ENCODE measurements at regions not wholly inside any gene's neighbourhood (a gene's known extent, or its start where the extent isn't known, plus 50 kb on each side); places are given as distances from the start of the nearest gene placed in this dataset.

DNA sequence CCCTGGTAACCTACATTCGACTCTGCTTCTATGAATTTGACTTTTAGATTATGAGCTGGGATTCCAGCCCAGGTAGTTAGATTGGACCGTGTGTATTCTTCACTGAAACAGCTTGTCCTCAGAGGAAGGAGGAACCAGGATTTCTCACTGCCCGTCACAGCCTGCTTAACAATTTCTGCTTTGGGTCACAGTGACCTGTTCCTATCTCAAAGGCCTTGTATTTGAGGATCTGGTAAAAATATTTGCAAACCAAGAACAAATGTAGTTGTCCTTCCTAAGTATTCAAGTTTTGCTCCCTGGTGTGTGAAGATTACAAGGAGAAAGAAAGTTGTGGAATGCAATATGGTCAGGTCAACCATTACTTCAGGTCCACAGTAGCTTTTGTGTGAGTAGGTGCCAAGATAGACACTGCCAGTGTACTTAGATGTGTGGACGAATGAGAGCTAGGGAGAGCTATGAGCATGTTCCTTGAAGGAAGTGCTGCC is 55.1 kb downstream of the KIF4B start:
- DNase-seq (ENCODE audit: missing footprints) (no peak), ATAC-seq (no peak)
- intact Hi-C loops (cut with DNase I): no loop called here

DNA sequence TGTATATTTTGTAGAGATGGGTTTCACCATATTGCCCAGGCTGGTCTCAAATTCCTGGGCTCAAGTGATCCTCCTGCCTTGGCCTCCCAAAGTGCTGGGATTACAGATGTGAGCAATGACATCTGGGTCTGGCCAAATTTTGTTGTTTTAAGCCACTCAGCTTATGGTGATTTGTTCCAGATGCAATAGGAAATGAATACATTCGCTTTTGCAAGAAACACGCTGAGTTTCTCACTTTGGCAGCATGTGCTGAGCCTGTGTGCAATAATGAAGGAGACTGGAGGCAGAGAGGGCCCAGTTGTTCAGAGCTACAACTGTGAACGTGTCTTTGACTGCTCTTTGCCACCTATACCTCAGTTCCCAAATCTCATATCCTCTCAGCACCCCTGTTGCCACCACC is 56.4 kb downstream of the KIF4B start:
- ATAC-seq: no peak
- intact Hi-C loops (cut with DNase I): no loop called here
- DNase-seq (ENCODE audit: missing footprints): no peak

DNA sequence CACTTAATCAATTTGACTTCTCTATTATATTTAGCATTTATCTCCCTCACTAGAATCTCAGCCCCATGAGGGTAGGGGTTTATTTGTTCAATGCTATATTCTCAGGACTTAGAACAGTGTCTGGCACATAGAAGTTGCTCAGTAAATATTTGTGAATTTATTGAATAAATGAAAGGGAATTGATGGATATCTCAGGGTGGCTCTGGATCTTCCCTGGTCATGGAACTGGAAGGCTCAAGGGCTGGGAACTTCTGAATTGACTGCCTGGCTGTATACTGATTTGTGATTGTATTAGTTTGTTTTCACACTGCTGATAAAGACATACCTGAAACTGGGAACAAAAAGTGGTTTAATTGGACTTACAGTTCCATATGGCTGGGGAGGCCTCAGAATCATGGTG is 57.2 kb downstream of the KIF4B start:
- intact Hi-C loops (cut with DNase I): no loop called here
- DNase-seq (ENCODE audit: missing footprints) (no peak), ATAC-seq (no peak)

DNA sequence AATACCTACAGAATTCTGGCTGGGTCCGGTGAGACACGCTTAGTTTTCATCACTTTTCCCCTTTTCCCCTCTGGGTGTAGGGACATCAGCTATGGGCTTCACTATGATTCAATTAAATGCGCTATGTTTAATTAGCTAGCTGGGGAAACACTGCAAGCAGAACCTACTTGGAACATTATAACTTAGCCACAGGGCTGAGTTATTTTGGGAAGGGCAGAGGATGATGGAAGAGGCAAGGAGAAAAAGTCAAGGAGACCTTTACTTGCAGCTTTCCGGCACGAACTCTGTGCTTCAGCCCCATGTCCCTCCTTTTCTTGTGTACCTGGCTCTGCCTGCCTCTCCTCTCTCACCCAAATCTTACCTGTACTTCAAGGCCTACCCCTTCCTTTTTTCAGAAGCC is 62.8 kb downstream of the KIF4B start:
- intact Hi-C loops (cut with DNase I): no loop called here
- ATAC-seq (no peak), DNase-seq (ENCODE audit: missing footprints) (no peak)

DNA sequence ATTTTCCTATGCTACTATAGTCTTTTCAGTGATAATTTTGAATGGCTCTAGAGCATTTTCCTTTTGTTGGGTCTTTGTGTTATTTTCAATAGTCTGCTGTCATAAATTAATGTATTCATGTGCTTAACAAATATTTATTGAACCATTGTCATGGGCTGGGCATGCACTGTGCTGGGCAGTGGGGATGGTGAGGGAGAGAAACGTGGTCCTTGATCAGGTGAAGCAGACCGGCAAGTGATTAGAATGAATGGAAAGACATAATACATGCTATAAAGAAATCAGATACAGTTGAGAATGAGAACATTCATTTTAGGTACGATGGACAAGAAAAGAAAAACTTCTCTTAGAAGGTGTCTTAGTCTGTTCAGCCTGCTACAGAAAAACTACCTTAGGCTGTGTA is 66.1 kb downstream of the KIF4B start:
- ATAC-seq (no peak), DNase-seq (ENCODE audit: missing footprints) (no peak)
- intact Hi-C loops (cut with DNase I): no loop called here

DNA sequence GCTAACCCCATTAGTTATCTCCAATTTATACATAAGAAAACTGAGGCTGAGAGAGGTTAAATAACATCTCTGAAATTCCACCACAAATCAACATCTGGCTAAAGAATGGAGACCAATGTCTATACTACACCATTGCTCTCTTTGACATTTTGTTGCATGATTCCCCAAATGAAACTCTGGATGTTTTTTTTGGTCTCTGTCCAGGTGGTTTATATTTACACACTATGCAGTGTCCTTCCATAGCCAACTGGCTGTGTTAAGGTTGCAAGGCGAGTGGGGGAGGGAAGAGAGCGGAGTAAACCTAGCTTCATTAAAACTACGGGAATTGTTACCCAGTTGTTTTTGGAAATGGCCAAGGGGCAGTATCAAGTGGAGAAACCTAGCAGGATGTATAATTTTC is 67.2 kb downstream of the KIF4B start:
- ATAC-seq (no peak), DNase-seq (ENCODE audit: missing footprints) (no peak)
- intact Hi-C loops (cut with DNase I): no loop called here

DNA sequence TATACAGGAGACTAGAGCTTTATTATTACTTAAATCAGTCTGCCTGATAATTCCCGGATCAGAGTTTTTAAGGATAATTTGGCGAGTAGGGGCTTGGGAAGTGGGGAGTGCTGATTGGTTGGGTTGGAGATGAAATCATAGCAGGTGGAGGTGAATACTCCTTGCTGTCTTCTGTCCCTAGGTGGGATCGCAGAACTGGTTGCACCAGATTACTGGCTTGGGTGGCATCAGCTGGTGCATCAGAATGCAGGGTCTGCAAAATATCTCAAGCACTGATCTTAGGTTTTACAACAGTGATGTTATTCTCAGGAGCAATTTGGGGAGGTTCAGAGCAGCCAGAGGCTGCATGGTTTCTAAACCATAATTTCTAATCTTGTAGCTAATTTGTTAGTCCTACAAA is 68.1 kb downstream of the KIF4B start:
- ATAC-seq (no peak), DNase-seq (ENCODE audit: missing footprints) (no peak)
- intact Hi-C loops (cut with DNase I): no loop called here

DNA sequence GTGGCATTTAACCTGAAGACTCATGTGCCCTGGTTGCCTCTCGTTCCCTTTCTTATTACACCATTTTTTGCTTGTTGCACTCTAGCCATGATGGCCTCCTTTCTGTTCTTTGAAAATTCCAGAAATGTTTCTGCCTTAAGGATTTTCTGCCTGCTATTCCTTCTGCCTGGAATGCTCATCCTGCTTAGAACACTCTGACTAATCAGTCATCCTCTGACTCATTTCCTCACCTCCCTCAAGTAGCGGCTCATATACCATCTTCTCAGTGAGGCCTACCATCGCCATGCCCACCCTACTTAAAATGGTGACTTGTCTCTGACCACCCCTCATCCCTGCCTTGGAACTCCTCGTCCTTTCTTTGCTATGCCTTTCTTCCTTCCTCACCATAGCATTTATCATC is 68.8 kb downstream of the KIF4B start:
- no peak for ATAC-seq
- intact Hi-C loops (cut with DNase I): no loop called here
- DNase-seq (ENCODE audit: missing footprints): no peak

DNA sequence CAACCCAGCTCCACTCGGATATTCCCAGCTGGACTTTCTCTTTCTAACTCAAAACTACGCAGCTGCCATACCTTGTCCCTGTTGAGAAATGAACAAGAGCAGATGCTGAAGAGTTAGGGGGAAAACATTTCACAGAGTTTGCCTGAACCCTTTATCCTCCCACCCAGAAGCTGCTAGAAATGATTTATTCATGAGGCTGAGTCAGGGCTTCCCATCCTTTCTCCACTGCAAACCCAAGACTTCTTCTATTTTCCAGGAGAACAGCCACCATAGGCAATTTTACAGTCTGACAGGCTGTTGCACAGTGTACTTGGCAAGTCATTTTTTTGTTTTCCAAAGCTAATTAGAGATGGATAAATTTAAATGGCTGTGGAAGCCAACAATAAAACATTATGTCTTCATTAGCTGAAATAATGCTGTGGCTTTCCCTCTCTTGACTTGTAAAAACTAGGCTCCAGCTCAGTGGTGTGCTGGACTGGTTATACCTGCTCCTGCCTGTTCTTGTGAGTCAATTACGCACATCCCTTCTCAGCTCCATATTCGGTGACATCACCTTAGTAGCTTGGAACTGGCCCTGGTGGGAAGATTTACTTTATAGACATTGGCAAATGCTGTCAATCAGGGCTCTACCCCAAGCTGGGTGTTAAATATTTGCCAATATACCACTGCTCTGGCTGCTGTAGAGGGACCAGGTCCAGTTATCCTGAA is 71.9 kb downstream of the KIF4B start:
- no peak for DNase-seq (ENCODE audit: missing footprints)
- ATAC-seq: no peak
- intact Hi-C loops (cut with DNase I): no loop called here

DNA sequence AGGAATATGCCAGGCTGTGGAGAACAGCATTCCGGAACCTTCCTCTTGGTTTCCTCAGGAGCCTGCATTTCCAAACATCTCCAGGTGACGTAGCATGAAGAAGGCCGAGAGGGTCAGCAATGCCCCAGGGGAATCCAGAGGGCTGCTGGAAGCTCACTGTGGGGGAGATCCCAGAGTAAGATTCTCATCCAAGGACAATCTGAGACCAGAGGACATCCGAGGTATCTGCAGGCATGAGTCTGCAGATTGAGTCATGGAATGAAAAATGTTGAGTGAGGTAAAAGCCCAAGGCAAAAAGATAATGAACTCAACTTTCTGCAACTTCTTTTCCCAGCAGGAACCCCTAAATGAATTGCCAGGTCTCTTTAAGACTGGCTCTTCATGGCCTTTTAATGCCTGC is 73.5 kb downstream of the KIF4B start:
- intact Hi-C loops (cut with DNase I): no loop called here
- DNase-seq (ENCODE audit: missing footprints) (no peak), ATAC-seq (no peak)

DNA sequence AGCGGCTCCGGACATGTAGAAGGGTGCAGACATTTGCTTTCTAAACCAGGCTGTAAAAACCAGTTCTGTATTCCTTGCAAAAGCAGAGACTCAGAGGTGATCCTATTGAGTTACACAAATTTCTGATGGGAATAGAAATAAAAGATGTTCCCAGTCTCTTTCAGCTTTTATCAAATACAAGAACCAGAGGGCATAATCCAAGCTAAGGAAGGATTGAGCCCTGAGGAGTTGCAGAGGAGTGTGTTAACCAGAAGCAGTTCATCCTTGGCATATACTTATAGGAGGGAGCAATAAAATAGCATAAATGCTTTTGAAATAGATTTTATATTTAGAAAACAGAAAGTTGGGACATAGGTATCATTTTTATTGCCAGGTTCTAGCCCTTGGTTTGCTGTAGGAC is 75.3 kb downstream of the KIF4B start:
- no peak for ATAC-seq
- intact Hi-C loops (cut with DNase I): no loop called here
- DNase-seq (ENCODE audit: missing footprints): no peak

DNA sequence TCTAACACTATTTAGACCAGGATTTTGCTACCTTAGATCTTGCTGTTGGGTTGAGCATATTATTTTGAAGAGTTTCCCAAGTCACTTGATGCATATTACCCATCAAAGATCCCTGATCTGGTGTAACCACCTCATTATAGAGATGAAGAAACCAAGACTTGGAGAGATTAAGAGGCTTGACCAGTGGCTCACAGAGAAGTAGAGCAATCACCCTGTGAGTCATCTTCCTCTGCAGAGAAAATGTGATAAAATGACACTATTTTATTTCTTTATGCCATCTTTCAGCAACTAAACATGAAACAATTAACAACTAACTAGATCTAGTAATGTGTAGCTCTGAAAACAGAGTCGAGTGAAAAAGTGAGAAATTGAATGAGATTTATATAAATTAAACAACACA is 76.1 kb downstream of the KIF4B start:
- intact Hi-C loops (cut with DNase I): loop anchor here (2.0 to 5.0 kb wide), 3 partner anchors 37 to 393 kb away; no protein-coding TSS in a partner anchor
- no peak for ATAC-seq
- DNase-seq (ENCODE audit: missing footprints): no peak

DNA sequence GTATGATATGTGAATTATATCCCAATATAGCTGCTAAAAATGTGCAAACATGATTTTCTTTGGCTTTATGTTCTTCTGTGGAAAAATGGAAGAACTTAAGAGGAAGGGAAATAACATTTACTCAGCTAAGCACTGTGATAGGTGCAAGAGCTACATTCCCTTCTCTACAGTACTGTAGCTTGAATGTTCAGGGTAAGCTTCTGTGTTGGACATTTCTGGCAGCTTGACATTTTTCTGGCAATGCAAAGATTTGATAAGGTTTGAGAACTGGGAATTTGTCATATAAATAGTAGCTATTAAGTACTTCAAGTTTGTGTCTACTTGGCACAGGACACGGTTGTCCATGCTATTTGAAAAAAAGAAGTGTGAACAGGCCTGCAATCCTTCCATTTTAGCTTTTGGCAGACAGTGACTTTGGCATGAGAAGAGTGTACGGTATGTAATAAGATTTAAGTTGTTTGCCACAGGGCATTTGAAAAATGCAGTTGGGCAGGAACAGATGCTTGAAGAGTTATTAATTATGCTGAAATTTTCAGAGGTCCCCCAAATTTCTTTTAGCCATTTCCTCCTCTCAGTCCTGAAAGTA is 77.6 kb downstream of the KIF4B start:
- ATAC-seq: peak; percentile 80
- DNase-seq (ENCODE audit: missing footprints): no peak
- intact Hi-C loops (cut with DNase I): loop anchor here (1.0 to 5.0 kb wide), 4 partner anchors 39 to 391 kb away; no protein-coding TSS in a partner anchor

DNA sequence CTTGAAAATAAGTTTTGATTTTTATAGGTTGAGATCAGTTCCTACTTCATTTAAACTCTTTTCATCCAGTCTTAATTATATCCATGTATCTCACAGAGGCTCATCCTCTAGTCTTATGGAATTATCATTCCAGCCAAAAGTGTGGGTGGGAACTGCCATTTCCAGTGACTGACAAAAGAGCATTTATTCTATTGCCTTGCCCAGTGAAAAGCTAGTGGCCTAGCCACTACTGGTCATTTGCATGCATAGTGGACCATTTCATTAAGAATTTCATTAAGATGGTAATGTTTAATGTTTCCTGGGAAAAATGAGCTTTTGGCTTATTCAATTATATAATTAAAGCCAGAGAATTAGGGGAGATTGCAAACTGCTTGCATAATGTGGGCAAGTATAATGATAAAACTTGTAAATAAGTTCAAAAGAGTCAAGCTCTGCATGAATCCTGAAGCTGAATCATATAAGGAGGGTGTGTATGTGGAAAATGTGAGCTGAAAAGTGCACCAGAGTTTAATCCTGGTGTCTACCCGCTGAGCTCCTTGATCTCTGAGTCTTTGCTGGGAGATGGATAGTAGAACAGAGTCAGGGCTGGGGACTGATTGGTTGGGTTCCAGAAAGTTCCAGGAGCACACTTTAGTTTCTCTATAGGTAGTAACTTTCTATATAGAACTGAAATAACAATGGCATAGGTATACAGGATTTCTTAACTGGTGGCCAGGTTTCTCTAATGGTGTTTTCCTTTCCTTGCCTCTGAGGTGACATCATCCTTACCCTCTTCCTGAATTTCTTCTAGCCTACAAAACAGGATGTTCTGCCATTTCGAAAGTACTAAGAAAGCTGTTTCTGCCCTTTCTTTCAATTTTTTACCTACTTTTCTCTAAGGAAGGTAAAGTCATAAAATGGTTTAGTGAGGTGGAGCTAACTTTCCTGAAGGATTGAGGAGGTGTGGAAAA is 78.5 kb downstream of the KIF4B start:
- intact Hi-C loops (cut with DNase I): loop anchor here (1.0 to 5.0 kb wide), 4 partner anchors 40 to 390 kb away; no protein-coding TSS in a partner anchor
- DNase-seq (ENCODE audit: missing footprints): no peak
- no peak for ATAC-seq

DNA sequence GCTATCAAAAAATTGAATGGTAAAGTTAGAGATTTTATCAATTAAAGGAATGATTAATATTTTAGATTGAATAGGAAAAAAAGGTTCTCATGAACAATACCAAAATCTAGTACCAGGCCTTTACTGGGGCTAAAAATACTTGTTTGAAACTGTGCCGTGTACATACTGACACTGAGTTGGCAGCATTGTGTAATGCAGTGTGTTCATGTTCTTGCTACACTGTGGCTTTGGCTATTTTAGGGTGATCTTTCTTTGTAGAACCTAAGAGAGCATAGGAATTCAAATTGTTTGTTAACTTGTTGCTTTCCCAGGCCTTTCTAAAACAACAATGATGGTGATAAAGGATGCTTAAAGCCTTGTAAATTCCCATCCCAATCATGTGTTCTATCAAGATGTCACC is 80.9 kb downstream of the KIF4B start:
- ATAC-seq: peak; percentile 82
- intact Hi-C loops (cut with DNase I): loop anchor here (2.0 to 5.0 kb wide), 4 partner anchors 42 to 634 kb away; no protein-coding TSS in a partner anchor
- no peak for DNase-seq (ENCODE audit: missing footprints)

DNA sequence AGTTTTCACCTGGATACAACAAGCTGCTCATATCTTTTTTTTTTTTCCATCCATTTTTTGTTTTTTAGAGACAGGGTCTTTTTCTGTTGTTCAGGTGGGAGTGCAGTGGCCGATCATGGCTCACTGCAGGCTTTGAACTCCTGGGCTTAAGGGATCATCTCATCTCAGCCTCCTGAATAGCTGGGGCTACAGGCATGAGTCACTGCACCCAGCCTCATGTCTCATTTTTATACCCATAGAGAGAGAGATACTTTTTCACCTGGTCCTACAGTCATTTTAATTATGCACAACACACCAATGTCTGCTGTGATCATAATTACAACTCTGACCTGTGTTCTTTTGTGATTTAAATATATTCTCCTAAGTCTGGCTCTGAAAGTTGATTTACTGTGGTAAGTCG is 84.4 kb downstream of the KIF4B start:
- ATAC-seq (no peak), DNase-seq (ENCODE audit: missing footprints) (no peak)
- intact Hi-C loops (cut with DNase I): no loop called here

DNA sequence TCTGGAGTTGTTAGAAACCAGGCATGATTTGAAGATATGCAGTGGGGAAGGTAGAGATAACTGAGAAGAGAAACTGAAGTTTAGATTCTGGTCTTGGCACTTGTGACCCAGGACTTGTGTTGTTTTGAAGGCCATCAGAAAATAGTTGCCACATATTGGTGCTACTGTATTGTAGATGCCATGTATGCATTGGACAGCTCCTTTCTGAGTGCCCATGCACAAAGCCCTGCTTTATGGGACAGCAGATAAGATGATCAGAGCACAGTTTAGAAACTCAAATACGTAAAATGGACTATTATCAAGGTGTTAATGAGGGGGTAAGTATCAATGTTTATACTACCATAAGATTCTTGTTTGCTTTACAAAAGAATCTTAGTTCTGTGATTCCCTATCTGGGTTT is 84.9 kb downstream of the KIF4B start:
- ATAC-seq: no peak
- no peak for DNase-seq (ENCODE audit: missing footprints)
- intact Hi-C loops (cut with DNase I): no loop called here

DNA sequence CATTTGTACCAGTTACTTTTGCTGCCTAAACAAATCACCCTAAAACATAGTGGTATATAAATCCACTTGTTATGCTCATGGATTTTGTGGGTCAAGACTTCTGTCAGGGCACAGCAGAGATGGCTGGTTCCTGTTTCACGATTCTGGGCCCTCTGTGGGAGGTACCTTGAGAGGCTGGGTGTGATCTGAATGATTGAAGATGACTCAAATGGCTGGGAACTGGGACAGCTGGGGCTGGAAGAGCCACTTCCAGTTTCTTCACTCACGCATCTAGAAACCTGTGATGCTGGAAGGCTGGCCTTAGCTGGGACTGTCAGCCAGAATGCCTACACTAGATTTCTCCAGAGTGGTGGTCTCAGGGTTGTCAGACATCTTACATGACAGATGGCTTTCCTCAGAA is 88.1 kb downstream of the KIF4B start:
- intact Hi-C loops (cut with DNase I): no loop called here
- no peak for ATAC-seq
- DNase-seq (ENCODE audit: missing footprints): no peak

DNA sequence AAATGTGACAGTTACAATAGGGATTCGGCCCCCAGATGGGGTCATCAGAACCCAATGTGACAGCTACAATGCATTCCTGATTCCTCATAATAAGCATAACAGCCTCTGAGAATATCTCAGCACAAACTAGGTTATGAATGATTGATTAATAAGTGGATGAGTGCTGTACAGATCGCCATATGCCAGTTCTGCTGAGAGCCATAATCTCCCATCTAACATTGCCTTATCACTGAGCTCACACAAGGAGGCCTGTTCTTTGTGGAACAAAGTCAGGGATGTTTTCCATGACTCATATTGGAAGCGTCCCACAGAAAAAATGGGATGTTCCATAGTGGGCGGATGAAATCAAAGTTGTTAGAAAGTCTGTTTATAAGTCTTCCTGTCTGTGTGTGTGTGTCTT is 89.6 kb downstream of the KIF4B start:
- DNase-seq (ENCODE audit: missing footprints) (no peak), ATAC-seq (no peak)
- intact Hi-C loops (cut with DNase I): no loop called here

DNA sequence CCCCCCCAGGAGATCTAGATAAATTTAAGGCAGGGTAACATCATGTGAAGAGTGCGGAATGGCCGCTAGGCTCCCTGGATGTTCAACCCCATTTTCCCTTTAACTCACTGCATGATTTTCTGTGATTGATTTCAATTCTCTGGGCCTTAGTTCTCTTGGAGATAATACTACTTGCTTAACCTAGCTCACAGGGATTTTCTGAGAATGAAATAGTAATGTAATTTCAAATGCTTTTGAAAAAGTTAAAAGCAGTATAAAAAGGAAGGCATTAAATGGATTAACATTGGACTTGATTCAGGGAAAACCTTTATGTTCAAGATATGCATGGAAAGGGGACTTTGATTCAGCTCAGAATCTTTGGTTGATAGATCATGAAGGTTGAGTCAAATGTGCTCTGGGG is 90.9 kb downstream of the KIF4B start:
- intact Hi-C loops (cut with DNase I): no loop called here
- no peak for ATAC-seq

More for the DNA sequence above, 90.9 kb downstream of the KIF4B start:
- no peak for DNase-seq (ENCODE audit: missing footprints)
